Right renal pelvis (tissue), 4 donors: ENCODE measurements at regions not wholly inside any gene's neighbourhood (a gene's known extent, or its start where the extent isn't known, plus 50 kb on each side); places are given as distances from the start of the nearest gene placed in this dataset.

ENCODE experiments used
- DNase-seq, 4 donors: peaks; one replicate each; pipeline ENCODE4 v3.0.0-alpha.2; 2013; ENCODE audit warnings: low read depth in 4 of 4, low spot score in 3 of 4, missing footprints in 1 of 4

DNA sequence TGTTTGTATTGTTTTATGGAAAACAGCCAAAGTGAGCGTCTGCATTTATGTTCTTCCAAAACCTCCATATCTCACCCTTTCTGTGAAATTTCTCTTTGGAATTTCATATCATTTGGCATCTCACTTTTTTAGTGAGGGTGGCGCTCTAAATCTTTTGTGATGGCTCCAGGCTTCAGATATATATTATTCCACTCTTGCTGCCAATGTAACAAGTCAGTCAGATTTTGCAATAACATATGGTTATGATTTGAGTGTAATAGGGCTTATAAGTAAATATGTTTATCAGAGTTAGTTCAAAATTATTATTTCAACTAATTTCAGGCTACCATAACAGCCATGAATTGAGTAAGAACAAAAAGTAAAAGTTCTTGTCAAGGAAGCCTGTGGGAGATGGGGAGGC lies 314.7 kb downstream of the PDGFC start:
- no peak for DNase-seq

DNA sequence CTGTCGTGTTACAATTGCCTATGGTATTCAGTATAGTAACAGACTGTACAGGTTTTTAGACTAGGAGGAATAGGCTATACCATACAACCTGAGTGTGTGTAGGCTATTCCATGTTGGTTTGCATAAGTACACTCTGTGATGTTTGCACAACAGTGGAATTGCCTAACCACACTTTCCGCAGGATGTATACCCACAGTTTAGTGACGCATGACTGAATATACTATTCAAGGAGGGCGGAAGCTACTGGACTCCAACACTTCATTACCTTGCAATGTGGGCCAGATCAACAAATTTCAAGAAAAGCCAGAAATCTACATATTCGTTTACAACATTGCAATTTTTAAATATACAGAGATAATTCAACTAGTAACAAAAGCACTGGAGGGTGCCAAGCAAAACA lies 317.2 kb downstream of the PDGFC start:
- DNase-seq: no peak

DNA sequence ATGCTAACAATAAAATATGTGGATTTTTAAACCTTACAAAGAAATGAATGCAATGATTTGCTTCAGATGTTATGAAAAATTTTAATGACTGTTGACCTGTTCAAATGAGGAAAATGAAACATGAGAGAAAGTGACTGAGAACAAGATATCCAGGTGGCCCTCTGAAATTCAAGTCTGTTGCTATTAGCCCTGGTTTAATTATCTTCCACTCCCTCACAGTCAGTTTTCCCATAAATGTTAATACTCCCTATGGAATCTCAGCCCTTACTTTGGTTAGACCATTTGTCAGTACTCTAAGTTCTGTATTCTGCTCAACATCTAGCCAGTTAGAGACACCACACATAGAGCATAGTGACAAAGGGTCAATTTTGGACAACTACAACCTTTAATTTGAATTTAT lies 327.8 kb downstream of the PDGFC start:
- peak in 3 of 4 donors; percentile 5 to 28 (median 24) for DNase-seq

DNA sequence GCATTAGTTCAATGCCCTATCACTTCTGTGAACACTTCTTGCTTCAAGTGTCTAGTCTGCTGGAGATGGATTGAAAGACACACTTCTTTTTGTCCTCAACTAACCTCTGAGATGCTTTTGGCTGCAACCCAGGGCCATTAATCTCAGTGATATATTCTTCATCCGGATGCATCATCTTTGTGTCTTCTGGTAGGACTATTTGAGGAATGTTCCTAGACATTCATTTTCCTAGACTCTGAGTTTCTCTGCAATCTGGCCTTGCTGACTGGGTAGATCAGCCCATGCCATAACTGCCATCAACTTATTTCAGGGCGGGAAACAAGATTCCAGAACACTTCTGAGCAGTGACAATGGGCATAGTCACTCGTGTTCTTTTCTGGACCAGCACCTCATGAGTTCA lies 329.4 kb downstream of the PDGFC start:
- DNase-seq: no peak

DNA sequence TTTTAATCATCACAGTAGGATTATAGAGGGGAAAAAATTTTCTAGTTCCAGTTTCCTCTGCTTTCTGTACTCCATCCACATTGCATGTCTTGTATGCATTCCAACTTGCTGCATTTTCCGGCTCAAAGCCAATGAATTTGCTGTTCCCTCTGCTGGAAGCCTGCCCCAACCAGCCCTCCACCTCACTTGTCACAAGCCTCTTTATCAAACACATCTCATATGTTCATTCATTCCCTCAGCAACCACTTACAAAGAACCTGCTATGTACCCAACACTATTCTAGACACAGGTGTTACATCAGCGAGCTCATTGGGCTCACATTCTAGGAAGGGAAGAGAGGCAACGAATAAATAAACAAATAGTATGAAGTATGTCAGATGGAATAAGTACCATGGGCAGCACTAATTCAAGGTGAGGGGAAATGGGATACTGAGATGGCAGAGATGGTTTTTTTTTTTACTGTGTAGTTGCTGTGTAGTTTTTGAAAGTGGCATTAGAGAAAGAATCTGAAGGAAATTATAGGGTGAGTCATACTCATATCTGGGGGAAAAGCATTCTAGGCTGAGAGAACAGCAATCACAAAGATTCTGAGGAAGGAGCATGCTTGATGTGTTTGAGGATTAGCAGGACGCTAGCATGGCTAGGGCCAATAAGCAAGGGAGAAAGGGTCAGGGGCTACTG lies 332.5 kb downstream of the PDGFC start:
- no peak for DNase-seq

DNA sequence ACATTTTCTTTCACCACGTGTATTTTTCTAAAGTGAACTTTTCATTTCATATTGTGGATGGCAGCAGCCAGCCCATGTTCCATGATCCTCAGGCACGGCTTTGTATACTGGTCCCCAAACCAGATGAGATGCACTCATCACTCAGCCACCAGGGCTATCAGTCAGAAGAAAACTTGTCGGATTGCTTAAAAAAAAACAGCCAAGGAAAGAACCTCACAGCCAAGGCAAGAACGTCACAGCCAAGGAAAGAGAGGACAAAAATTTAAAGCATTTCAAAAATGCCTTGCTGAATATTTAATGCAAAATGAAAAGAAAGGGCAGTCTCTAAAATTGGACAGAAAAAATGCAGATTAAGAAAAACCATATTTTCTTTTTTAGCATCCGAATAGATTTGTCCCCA lies 333.3 kb downstream of the PDGFC start:
- no peak for DNase-seq

DNA sequence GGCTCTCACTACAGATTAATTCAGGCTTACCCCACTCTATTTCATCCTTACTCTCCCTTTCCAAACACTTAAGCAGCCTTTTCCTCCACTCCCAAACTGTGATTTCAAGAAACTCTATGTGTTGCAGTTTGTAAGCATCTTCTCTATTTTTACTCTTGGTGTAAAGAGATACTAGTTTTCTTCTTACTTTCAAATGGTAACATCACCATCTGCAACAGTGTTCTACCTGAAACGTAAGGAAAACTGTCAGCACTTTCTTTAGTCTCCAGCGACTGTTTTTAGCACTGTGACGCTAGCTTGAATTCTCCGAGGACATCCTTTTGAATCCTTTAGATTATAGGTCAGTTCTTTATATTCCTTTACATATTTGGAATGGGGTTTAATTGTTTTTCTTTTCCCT lies 335.2 kb downstream of the PDGFC start:
- no peak for DNase-seq

DNA sequence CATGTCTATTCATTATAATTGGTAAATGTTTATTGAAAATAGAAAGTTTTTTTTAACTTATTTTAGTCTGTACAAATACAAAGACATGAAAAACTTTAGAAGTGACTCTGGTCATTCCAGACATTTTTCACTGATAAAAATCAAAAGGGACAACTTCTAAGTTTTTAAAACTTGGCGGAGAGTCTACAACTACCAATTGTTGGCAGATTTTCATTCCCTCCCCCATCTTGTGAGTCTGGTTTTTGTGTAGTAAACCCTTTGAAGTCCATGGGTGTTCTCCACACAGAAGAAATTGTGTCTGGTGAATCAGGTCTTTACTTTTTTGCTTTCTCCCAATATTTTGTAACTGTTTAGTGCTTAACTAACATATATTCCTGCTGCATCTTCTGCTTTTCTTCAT lies 336.5 kb downstream of the PDGFC start:
- no peak for DNase-seq

DNA sequence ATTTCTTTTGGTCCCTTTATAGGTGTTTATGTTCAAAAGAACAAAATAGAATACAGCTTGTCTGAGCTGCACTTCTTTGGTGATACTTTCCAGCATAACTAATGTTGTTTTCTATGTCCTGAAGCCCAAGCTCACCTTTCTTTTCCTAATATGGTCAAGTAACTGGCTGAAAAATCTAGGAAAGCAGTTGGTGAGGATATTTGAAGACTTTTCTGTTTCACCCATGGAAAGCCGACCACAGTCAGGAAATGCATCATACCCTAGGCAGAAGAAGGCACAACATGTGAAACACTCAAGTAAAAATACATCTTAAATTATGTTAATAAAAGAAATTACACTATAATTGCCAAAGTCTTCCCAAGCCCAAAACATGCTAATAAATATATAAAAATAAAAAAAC lies 337.0 kb downstream of the PDGFC start:
- DNase-seq: no peak

DNA sequence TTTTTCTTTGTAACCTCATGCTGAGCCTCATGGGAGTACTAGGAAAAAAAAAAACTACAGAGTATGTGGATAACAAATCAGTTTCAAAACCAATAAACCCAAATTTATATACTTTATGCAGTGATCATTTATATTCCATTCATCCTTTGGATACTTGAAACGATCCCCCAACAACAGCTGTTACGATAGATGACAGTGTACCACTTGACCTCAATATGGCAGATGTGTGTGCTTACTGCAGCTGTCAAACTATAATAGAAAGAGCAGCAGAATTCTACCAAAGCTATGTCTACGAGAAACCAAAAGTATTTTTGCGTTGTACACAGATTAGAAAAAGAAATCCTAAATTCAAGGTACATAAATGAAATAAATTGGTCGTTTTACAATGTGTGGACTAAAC lies 337.8 kb downstream of the PDGFC start:
- DNase-seq: no peak

DNA sequence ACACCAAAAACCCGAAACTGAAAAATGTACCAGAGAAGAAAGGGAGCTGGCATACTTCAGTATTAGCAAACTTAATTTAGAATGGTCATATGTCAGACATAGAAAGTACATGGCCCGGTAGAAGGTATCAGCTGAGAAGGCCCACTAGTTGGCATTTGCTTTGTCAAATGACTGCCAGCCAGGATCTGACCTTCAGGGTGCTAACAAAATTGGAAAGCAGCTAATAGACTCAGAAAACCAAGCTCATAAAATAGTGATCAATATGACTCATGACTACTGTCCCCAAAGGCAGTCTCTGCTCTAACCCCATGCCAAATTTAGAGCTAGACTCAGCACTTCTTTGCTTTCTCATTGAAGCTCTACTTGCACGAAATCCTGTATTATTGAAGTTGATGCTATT lies 342.7 kb downstream of the PDGFC start:
- no peak for DNase-seq

DNA sequence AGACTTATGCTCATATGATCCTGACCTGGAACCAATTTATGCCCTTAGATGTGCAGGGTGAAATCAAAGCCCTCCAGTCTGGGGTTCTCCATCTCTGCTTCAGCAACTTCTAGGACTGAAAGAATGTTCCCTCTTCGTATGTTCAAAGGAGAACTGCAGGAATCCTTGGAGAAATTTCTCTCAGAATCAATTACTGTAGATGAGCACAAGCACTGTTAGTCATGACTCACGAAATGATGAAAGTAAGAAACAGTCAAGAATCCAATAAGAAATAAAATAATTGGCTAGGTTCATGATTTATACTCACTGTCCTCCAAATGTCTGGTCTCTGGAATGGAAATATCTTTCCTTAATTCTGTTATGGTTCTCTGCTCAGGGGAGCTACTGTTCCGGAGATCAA lies 348.2 kb downstream of the PDGFC start:
- no peak for DNase-seq

DNA sequence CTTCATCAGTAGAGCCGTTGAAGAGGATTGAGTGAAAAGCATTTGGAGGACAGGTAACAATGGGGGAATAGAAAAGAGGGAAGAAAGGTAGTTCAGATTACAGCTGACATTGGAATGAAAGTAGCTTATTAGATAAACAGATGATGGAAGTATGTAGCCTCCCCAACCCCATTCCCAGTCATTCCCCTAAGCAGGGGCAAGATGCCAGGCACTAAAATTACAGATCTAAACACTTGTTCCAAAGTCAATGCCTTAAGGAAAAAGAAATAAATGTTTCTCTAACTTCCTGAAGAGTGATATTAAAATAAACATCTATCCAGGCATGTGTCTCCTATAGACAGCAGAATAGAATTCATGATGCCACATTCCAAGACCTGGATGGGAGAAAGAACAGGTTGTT lies 350.8 kb downstream of the PDGFC start:
- no peak for DNase-seq

DNA sequence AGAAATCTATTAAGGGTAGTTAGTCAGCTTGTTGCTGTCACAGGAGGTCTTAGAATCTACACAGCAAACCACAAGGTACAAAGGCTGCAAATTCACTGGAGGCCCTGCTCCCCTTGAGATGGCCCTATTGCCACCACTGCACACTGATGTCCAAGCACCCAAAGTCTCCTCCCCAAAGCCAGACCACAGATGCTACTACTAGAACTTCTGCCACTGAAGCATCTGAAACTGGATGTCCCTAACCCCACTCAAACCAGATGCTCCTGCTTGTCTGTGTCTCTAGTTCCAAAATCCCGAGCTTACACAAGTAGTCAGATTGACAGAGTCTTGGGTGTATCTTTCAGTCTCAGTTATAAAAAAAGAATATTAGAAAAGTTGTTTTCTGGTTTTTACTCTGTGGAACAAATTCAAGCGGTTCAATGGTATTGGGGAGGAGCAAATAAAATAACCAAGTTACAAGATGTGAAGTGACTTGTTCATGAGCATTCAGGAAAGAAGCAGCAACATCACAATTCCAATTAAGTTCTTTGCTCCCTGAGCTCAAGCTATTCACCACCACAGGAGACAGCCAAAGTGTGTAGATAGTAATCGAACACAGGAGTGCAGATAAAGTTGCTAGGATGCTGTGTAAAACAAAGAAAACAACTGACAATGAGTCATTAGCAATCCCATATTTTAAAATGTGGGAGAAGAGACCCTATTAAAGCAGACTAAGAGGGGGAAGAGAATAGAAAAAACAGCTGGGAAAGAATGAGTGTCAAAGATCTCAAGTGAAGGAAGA lies 352.3 kb downstream of the PDGFC start:
- DNase-seq: no peak

DNA sequence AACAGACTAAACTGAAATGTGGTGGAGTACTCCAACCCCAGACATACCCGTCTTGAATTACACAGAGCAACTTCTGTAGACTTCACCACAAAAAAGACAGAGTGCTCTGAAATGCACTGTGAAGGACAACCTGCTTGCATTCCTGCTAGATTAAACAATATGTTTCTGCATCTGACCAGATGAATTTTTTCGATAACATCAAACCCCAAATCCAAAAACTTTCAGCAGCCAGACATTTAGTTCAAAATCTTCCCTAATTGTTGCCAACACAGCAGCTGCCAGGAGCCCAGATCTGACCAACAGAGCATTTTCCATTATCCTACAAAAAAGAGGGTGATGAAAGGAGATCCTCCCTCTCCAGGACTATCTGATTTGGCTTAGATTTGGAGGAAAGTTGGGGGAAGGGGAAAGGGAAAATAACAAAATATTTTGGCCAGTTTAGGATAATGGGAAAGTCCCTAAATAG lies 356.5 kb downstream of the PDGFC start:
- no peak for DNase-seq

DNA sequence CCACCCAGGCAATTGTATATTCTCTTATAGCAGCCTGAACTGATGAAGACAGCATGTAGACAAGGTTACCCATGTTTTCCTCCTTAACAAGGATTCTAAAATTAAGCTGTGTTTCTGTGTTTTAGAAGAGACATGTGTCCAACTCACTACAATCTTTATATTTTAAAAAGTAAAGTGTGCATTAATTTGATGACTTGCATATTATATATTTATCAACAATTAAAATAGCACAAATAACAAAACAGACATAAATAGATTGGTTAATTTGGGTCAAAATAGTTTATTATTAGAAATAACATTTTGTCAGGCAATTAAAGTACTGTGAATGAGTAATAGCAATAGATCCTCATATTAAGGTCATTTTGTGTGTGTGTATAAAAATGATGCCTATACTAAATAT lies 357.1 kb downstream of the PDGFC start:
- DNase-seq: no peak

DNA sequence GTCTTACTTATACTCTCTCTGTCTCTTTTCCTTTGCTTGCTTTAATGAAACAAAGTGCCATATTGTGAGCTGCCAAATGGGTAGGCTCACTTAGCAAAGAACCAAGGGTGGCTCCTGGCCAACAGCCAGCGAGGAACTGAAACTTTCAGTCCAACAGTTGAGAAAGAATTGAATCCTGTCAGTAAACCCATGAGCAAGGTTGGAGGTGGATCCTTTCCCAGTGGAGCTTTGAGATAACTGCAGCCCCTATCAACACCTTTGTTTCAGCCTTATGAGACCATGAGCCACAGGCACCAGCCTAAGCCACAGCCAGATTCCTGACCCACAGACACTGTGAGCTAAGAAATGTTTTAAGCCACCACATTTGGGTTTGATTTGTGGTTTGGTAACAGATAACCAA lies 362.2 kb downstream of the PDGFC start:
- no peak for DNase-seq

DNA sequence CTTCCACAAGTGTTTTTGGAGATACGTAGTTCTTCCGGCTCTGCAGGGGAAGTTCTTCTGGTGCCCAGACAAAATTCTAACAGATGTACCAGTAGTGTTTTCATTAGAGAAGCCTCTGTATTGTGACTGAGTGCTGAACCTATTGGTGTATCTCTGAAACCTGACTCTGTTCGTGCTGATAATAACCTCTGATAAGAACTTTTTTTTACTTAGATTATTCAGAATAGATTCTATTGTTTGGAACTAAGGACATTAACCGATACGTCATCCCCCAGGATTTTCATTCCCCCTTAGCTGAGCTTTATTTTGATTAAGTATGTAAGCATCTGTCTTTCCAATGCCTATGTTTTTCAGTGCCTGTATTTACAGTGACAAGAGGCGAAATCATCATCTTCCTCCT lies 362.9 kb downstream of the PDGFC start:
- no peak for DNase-seq

DNA sequence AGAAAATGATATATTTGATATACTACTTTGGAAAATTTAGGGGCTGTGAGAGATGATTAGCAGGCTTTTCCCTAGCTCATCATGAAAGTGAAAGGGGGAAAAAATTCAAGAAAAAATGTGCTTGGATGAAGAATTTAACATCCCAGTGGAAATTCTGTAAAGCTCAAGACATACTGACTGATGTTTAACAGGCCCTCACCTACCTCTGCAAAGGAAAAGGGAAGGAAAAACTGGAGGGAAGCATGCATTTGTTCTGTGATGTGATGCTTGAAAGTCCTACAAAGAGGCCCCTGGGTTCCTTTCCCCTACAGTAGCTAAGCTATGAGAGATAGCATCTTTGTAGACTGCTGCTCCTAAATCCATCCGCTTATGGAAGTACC lies 364.1 kb downstream of the PDGFC start:
- DNase-seq: no peak

DNA sequence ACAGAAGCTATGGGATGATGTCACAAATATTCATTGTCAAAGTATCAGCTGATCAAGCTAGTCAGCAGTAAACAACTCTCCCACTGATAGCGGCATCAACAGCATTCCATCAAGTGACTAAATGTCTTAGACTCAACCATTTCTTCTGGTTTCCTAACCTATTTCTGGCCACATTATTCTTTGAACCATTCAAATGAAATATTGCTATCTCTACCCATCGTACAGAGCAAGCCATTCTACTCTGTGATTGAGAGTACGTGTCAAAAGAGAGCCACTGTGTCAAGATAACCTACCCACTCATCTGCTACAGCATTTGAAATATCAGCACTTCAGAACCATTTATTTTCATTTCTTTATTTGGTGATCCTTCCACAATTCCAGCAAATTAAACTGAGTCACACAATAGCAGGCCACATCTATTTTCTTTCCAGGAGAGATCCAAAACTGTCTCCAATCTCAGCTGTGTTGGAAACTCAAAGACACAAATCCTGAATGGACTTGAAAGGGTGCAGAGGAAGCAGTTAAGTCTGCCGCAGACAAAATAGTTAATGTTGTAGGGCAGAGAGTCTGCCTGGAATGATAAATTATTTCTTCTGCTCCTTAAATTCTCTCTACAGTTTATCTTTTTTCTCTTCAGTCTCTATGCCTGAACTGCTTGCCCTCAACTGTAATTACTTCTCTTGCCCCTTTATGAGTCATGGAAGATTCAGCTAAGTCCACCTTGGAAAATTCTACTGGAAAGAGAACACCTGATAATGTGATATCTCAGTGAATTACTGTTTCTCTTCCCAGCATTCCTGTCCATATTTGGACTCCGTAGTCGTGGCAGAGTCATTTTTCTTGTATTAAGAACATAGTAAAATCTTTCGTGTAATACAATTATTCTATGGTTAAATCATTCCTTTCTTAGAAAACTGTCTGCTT lies 364.8 kb downstream of the PDGFC start:
- DNase-seq: no peak

DNA sequence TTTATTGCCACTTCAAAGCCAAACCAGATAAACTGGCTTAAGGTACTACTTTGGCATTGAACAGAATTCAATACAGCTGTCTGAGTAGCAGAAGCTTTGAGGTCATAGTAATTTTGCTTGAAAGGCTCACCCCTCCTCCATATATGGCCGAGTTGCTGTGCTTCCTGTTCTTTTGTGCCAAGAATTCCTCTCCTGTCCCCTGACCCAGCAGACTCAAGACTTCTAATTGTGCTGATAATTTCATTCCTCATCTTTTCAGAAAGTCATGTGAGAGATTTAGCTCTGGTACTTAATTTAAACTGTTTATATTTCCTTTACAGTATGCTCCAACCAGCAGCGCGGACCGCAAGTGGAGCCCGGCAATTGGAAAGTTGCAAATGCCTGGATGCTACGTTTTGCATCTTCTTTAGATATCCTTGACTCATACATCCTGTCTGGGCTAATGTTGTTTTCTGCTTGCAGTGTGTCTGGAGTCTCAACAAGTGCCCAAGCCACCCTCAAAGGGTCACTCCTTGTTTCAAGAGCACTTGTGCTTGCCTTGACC lies 373.4 kb downstream of the PDGFC start:
- DNase-seq: no peak
